HEK293 (cell line): ENCODE measurements at regions not wholly inside any gene's neighbourhood (a gene's known extent, or its start where the extent isn't known, plus 50 kb on each side); places are given as distances from the start of the nearest gene placed in this dataset.

Source experiments
- CTCF ChIP-seq: fragments of 450-650 bp; formaldehyde crosslinking; IDR thresholded peaks from 2 replicates; pipeline ENCODE4 v1.5.1; 2016; ENCODE audit warnings: missing biosample characterization, missing genetic modification characterization
- GFI1B ChIP-seq: fragments of 450-650 bp; formaldehyde crosslinking; IDR thresholded peaks from 2 replicates; pipeline ENCODE4 v1.5.1; 2016; ENCODE audit warnings: missing biosample characterization, missing genetic modification characterization
- PRDM2 ChIP-seq: fragments of 450-650 bp; formaldehyde crosslinking; IDR thresholded peaks from 2 replicates; pipeline ENCODE4 v1.5.1; 2016; ENCODE audit warnings: missing biosample characterization, missing genetic modification characterization, borderline replicate concordance
- SP3 ChIP-seq: fragments of 450-650 bp; formaldehyde crosslinking; IDR thresholded peaks from 2 replicates; pipeline ENCODE4 v1.5.1; 2016; ENCODE audit warnings: missing biosample characterization, missing genetic modification characterization
- TCF7L2 ChIP-seq: IDR thresholded peaks from 2 replicates; pipeline ENCODE4 v1.6.1; 2011; ENCODE audit warnings: low read depth, mild to moderate bottlenecking, inconsistent platforms, low read length, moderate library complexity, borderline replicate concordance
- ZFP37 ChIP-seq: fragments of 450-650 bp; formaldehyde crosslinking; IDR thresholded peaks from 2 replicates; pipeline ENCODE4 v1.5.1; 2016; ENCODE audit warnings: missing biosample characterization, missing genetic modification characterization
- ZFP41 ChIP-seq: fragments of 450-650 bp; formaldehyde crosslinking; IDR thresholded peaks from 2 replicates; pipeline ENCODE4 v1.5.1; 2016; ENCODE audit warnings: missing biosample characterization, missing genetic modification characterization, borderline replicate concordance
- ZNF280D ChIP-seq: fragments of 450-650 bp; formaldehyde crosslinking; IDR thresholded peaks from 2 replicates; pipeline ENCODE4 v1.5.1; 2016; ENCODE audit warnings: missing biosample characterization, missing genetic modification characterization
- ZNF335 ChIP-seq: fragments of 450-650 bp; formaldehyde crosslinking; conservative IDR thresholded peaks from 2 replicates; pipeline ENCODE4 v1.5.1; 2016; ENCODE audit warnings: missing biosample characterization, missing genetic modification characterization
- ZNF341 ChIP-seq: fragments of 450-650 bp; formaldehyde crosslinking; IDR thresholded peaks from 2 replicates; pipeline ENCODE4; 2016; ENCODE audit warnings: low read depth, missing biosample characterization, missing genetic modification characterization
- ZNF473 ChIP-seq: fragments of 450-650 bp; formaldehyde crosslinking; IDR thresholded peaks from 2 replicates; pipeline ENCODE4 v1.5.1; 2017; ENCODE audit warnings: missing biosample characterization, missing genetic modification characterization
- ZNF558 ChIP-seq: fragments of 450-650 bp; formaldehyde crosslinking; IDR thresholded peaks from 2 replicates; pipeline ENCODE4 v1.5.1; 2016; ENCODE audit warnings: missing biosample characterization, missing genetic modification characterization
- ZNF571 ChIP-seq: fragments of 450-650 bp; formaldehyde crosslinking; IDR thresholded peaks from 2 replicates; pipeline ENCODE4 v1.5.0; 2017; ENCODE audit warnings: missing biosample characterization, missing genetic modification characterization
- ZNF792 ChIP-seq: fragments of 450-650 bp; formaldehyde crosslinking; IDR thresholded peaks from 2 replicates; pipeline ENCODE4 v1.5.1; 2016; ENCODE audit warnings: missing biosample characterization, missing genetic modification characterization

GRCh38 chr6:72554761-72555221 is 67.1 kb upstream of the KCNQ5 start:
- TF ChIP-seq CTCF (tag by site-specific recombination): no peak
- TF ChIP-seq ZNF792: no peak
- no peak for TF ChIP-seq ZNF341 (tag by site-specific recombination)
- no peak for TF ChIP-seq TCF7L2
- TF ChIP-seq ZNF571 (tag by site-specific recombination): no peak
- no peak for TF ChIP-seq SP3 (tag by site-specific recombination)
- no peak for TF ChIP-seq PRDM2 (tag by site-specific recombination)
- no peak for TF ChIP-seq ZFP37 (tag by site-specific recombination)
- no peak for TF ChIP-seq ZNF558 (tag by site-specific recombination)
- no peak for TF ChIP-seq GFI1B (tag by site-specific recombination)
- TF ChIP-seq ZFP41 (tag by site-specific recombination): no peak
- no peak for TF ChIP-seq ZNF473 (tag by site-specific recombination)
- no peak for TF ChIP-seq ZNF280D
- no peak for TF ChIP-seq ZNF335
